Stimulated activated CD8-positive, alpha-beta memory T cell treated with anti-CD3 and anti-CD28 coated beads, Interleukin-12 subunit alpha, Interleukin-12 subunit beta, amount 100 ng/mL, for 1 hour (primary cell): ENCODE measurements at regions not wholly inside any gene's neighbourhood (a gene's known extent, or its start where the extent isn't known, plus 50 kb on each side); places are given as distances from the start of the nearest gene placed in this dataset.
"Not testable (repeated sequence)": the region's sequence is repeated elsewhere in the genome, so short reads cannot be mapped to it uniquely, and the experiment has no call there.

Experiments
- DNase-seq: peaks from one replicate; pipeline ENCODE4 v3.0.0-alpha.2; 2020; ENCODE audit warnings: low read depth

DNA sequence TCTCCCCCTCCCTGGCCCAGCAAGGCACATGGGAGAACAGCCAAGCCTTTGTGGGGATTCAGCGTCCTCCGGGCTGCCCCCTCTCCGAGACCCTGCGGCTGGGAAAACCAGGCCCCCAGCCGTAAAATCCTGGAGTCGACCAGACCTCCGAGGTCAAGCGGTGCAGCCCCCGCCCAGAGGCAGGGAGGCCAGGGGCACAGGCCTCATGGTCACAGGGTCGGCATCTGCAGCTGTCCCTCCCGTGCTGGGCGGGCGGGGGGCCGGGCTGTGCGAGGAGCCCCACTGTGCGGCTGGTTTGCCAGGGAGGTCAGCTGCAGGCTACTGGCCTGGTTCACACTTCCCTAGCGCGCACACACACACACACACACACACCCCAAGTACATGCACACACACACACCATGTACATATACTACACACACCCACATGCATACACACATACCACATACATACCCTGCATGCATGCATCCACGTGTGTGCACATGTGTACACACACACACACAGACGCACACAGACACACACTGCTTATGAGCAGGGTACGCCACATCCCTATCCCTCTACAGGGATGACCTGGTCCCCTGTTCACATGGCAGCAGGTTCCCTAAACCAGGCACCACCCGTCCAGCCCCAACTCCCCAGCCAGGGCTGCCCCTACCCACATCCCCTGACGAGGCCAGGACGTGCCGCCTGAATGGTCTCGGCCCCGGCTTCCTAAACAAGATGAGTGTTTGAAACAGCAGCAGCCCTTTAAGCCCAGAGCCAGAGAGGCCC is 108.9 kb upstream of the CIBAR2 start:
- no peak for DNase-seq

DNA sequence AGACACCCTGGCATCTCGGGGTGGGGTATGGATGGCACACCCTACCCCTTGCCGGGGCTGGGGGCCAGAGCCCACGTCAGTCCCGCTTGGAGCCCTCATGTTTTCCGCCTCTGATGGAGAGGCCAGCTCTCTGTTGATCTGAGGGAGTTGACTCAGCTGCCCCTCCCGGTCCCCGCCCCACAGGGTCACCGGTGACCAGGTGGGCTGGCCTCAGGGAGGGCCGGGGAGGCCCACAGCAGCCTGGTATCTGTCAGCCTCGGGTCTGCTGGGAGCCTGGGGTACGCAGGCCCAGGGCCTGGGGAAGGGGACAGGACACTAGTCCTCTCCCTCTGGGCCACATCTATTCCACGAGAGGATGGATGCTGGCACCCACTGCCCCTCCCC is 109.5 kb upstream of the CIBAR2 start:
- no peak for DNase-seq

DNA sequence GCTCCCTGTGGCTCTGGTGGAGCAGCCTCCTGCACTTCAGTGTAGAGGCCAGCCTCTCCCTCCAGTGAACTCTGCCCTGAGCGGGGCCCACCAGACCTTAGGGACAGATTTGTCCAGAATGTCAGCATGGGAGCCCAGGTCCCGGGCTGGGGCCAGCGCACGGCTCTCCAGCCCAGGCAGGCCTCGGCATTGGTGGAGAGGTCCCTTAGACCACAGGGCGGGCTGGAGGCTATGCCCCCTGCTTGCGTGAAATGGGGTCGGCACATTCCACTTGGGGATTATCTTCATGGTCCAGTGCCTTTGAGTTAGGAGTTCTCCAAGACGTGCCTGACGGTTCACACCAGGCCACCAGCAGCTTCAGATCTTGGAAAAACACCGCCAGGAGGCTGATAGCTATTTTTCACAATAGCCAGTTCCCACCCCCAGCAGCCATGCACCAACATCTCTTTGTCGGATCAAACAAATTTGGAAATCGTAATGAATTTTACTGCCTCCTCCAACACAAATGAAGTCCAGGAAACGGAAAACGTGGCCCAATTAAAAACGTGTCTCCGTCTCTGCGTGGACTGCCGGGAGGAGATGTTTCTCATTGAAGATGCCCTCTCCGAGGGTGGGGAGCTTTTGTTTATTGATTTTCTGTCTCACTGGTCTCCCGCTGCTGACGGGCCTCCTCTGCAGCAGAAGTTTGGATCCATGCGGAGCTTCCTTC is 110.0 kb upstream of the CIBAR2 start:
- no peak for DNase-seq

DNA sequence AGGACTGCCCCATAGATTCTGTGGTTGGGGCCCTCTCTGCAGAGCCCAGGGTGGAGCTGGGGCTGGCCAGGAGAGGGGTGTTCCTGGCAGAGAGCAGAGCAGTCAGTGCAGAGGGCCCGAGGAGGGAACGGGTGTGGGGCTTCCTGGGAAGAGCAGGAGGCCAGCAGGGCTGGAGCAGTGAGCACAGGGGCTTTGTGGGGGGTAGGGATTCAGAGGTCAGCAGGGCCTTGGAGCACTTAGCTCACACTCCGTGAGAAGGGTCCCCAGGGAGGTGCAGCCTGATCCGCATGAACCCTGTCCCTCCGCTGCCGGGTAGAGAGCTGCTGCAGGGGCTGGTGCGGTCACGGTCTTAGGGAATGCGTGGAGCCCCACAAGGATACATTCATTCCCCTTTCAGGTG is 113.0 kb upstream of the CIBAR2 start:
- no peak for DNase-seq

DNA sequence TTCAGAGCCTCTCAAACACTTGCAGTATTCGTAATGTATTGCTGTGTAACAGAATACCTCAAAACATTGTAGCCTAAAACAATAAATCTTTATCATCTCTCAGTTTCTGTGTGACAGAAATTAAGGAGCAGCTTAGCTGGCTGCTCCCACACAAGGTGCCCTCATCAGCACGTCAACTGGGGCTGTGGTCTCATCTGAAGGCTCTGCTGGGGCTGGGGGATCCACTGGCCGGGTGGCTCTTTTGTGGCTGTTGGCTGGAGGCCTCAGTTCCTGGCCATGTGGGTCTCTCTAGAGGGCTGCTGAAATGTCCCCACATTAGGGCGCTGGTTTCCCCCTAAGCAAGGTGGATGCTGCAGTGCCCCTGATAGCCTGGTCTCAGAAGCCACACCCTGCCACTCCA is 113.4 kb upstream of the CIBAR2 start:
- no peak for DNase-seq

DNA sequence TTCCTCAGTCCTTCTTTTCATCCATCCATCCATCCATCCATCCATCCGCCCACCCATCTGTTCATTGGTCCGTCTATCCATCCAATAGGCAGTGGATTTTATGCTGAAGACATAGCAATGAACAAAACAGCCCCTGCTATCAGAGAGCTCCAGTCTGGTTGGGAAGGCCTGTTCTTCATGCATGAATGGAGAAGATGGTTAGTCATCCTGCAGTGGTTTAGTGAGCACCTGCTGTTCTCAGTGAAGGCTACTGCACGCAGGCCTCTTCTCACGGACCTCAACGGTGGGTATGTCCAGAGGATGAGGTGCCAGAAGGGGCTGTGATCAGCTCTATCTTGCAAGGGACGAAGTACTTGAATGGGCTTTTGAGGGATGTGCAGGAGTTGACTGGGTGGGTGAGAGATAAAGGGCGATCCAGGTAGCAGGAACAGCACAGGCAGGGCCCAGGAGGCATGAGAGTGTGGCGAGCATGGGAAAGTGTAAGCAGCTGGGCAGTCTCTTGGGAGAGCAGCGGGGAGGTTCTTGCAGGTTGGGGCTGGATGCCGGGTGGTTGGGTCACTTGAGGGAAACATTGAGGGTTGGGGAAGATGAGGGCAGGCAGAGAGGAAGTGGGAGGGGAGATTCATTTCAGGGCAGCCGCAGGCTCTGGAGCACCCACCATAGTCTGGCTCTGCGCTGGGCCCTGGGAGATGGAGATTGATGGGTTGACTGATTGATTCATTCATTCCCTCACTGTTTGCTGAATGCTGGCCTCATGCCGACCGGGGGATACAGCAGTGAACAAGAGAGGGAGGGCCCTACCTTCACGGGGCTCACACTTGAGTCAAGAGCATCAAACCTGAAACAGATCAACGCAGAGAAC is 115.0 kb upstream of the CIBAR2 start:
- DNase-seq, result no peak

DNA sequence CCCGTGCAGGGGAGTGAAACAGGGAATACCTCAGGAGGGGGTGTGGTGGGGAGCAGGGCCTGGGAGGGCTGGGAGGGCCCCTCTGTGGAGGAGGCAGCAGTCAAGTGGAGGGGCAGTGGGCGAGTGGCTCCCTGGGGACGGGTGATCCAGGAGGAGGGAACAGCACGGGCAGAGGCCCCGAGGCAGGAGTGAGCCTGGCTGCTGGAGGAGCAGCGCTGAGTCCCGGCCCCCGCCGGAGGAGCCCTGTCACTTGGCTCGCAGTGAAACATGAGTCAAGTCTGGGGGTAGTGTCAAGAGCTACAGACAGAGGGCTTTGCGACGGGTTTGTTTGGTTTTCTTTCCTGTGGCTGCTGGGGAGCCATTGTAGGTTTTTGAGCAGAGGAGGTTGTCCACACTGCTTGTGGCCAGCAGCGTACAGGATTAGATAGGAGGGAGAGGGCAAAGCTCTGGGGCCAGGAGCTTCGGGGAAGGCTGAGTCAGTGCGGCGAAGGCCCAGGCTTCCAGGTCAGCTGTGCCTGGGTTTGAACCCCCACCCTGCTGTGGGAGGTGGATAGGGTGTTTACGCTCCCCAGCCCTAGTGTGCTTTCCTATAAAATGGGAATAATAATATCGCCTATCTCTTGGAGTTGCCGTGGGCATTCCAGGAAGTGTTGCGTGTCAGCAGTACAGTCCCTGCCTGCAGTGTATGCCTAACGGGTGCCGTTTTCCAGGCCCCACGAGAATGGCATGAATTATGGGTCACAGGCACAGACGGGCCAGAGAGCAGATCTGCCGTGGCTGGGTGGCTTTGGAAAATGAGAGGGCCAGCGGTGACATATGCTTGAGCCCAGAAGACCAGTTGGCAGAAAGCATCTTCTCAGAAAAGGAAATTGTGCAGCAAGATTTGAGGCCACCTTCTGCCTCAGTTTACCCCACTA is 115.9 kb upstream of the CIBAR2 start:
- DNase-seq, result no peak

DNA sequence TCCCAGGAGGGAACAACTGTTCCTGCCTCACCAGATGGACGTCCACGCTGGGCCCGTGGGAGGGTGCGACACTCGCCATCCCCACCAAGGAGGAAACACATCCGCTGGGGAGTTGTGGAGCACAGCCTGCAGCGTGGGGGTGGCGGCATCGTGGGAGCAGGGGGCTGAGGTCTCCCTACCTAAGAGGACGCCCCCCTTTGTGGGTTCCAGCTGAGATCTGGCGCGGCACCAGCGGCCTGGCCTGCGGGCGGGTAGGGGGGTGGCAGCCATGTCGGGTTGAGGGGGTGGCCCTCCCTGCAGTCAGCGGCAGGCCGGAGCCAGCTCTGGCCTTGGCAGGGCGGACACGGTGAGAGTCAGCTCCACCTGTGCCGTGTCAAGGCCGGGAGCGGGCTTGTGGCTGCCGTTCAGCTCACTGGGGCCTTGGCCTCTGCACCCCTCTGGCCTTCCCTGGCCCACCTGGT is 116.7 kb upstream of the CIBAR2 start:
- DNase-seq, result no peak

DNA sequence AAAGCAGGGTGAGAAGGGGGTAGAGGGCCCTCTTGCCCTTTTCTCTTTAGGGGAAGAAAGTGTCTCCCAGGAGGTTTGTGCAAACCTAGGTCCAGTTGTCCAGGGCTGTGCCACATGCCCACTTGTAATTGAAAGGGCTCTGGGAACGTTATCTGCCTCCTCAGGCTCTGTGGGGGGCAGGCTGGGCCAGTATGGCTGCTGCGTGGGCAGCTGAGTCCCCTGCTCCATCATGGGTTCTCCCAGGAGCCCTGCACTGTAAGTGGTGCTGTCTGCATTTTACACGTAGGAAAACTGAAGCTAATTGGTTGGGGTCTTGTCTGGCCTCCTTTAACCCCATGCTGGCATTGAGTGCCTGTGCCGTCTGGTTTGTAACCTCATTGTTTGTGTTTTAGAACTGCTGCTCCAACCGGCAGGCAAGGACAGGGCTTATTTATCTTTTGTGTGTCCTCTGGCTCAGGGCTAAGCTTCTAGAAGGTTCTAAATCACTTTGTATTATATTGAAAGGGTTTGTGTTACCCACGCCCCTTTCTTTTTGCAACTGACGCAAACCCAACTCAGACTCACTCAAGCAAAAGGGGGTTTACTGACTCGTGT is 117.7 kb upstream of the CIBAR2 start:
- DNase-seq, result no peak

DNA sequence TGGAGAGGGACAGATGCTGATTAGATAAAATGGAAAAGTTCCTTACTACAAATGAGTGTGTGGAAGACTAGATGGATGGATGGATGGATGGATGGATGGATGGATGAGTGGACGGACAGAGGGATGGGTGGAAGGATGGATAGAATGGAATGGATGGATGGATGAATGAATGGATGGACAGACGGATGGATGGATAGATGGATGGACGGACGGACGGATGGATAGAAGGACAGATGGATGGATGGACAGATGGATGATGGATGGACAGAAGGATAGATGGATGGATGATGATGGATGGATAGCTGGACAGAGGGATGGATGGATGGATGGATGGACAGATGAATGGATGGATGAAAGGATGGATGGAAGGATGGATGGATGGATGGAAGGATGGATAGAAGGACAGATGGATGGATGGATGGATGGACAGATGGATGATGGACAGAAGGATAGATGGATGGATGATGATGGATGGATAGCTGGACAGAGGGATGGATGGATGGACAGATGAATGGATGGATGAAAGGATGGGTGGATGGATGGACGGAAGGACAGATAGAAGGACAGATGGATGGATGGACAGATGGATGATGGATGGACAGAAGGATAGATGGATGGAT is 118.6 kb upstream of the CIBAR2 start:
- not testable (repeated sequence) for DNase-seq

DNA sequence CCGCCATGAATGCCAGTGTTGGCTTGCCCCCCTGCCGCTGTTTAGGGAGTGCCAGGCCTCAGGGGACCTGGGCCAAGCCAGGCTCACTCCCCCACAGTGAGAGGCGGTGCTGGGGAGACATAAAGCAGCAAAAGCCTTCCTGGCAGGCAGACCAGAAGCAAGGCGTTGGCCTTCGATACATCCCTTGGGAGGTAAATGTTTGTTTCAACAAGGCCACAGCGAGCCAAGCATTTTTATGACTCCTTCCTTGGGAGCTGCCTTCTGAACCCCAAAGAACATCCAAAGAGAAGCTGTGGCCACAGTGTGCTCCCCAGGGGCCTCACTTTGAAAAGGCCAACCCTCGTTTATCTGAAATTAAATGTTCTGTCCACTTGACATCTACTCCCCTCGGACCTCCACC is 119.7 kb upstream of the CIBAR2 start:
- DNase-seq, result no peak

DNA sequence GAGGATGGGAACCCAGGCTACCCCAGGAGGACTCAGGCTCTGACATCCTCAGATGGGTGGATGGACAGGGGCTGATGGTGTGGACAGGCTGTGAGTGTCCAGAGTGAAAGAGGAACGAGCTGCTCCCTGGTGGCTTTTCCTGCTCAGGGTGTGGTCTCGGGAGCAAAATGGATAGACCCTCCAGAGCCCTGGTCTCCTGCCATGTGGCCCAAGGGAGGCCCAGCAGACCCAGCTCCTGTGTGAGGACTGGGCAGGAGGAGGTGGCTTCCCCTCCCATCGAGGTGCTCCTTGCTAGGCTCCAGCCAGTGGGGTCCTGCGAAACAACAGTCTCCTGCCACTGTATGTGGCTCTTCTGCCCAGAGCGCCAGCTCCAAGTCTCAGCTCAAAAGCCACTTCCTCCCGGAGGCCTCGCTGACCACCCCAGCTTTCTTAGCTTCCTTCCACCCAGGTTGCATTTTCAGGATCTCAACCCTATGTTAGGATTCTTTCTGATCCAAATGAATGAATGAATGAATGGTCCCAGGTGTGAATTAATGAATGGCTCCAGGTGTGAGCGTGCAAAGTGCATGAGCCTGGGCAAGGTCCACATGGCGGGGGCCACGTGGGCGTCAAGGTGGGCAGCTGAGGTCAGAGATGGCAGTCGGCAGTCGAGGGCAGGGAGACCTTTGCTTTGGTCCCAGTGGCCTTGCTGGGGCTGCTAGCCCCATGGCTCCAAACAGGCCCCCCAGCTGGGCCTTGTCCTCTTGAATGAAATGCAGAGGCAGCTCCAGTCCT is 120.3 kb upstream of the CIBAR2 start:
- DNase-seq, result no peak

DNA sequence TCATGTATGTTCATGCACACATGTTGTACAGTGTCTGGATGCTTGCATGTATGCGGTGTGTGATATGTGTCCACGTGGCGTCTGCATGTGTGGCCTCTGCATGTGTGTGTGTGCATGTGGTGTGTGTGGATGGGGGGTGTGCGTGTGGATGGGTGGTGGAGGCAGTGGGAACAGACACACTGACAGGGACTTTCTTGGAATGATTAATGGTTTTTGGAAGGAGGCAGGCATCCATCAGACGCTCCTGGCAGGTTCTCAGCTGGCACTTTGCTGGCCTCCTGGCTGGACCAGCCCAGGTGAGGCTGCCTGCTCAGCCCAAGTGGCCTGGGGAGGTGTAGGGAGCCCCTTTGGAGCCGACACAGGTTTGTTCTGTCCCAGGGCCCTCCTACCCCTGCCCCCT is 121.2 kb upstream of the CIBAR2 start:
- no peak for DNase-seq

DNA sequence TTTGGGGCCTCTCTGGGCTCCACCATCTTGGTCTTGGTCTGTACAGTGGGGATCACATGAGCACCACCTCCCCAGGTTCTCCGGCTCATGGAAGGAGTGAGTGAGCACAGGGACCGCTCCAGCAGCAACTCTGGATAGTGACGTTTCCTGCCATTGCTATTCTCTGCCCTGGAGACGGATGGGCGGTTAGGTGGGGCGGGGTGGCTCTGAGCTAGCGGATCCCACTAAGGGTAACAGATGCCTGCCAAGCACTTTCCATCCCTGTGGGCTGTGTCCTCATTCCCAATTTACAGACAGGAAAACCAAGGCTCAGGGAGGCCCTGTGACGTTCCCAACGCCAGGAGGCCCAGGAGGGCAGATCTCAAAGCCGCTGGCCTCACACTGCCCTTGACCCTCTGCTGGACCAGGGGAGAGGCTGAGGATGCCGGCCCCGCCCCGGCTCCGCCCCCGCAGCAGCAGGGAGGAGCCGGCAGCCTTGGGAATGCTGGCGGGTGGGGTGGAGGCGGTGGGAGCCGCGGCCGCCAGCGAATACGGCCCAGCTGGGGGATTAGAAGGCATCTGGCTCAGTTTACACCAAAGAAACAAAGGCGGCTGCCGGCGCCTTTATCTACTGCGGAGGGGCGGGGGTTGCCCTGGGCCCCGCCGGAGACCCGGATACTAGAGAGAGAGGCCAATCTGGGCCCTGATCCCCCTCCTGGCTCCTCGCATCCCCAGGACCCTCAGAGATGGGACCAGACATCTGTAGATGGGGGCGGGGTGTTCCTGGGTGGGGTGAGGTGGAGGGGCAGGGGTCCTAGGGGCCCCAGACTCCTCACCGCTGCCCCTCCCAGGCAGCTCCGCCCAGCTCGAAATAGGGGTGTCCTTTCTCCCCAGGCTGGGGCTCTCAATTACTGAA is 122.3 kb upstream of the CIBAR2 start:
- no peak for DNase-seq

DNA sequence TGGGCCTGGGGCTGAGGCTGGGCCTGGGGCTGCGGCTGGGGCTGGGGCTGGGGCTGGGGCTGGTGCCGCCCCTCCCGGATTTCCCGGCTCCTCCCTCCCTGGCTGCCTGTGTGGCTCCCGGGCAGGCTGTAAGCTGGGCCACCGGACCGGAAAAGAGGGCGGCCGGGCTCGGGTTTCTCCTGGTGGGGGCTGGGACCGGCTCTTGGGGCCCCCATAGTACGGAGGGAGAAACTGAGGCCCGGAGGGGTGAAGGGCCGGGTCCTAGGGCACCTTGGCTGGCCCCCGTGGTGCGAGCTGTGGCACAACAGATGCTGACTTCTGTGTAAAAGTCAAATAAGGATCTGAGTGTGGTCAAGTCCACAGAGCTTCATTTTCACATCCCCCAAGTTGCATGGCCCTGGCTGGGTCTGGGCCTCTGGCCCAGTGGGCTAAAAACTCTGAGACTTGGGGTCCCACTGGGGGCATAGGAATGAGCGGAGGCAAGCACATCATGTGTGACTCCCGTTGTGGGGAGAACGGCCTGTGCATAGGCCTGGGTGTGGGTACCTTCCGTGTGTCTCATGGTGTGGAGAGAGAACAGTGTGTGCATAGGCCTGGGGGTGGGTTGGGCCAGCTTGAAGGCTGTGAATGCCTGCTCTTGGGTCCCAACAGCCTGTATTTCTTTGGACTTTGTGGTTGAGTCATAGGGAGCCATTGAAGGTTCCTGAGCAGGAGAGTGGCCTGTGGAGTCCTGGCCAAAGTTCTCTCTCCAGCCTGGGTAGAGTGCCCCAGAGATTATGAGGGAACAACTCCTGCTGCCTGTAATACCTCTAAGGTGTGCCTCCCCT is 123.9 kb upstream of the CIBAR2 start:
- no peak for DNase-seq

DNA sequence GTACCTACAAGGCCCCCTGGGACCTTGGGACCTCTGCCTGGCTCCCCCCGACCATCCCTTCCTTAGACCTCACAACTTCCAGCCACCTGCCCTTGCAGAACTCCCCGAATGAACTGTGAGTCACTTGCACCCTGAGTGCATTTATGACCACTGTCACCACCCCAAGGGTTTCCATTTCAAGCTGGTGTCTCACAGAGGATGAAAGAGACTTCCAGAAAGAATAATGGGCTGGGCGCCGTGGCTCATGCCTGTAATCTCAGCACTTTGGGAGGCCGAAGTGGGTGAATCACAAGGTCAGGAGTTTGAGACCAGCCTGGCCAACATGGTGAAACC is 124.5 kb upstream of the CIBAR2 start:
- no peak for DNase-seq

DNA sequence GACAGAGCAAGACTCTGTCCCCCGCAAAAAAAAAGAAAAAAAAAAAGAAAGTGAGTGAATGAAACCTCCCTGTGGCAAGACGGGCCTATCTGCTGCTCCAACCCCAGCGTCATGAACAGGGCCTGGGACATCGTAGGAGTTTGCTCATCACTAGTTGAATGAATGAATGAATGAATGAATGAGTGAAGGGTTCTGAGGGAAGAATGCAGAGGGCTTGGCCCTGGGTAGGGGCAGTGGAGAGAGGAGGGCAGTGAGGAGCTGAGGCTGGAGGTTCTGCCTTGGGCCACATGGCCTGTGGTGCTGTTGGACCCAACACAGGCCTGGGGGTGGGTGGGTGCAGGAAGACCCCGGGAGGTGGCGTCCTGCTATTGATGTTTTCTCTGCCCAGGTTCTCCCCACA is 125.5 kb upstream of the CIBAR2 start:
- DNase-seq, result no peak

DNA sequence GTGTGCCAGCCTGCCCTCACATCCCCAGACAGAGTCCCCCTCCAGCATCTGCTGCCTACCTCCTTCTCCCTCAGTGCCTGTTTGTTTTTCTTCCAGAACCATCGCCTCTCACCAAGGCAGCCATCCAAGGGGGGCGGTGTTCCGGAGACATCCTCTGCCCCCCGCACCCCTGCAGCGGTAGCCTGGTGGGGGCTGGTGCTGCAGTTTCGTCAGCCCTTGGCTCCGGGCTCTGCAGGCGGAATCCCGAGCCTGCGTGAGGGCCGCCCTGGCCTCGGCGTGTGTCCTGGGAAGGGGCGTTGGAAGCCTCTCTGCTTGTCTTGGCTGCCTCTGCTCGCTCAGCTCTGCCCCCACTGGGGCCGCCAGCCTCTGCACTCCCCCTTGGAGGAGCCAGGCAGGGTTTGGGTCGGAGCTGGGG is 126.0 kb upstream of the CIBAR2 start:
- no peak for DNase-seq
